ENCODE measurements at regions not wholly inside any gene's neighbourhood (a gene's known extent, or its start where the extent isn't known, plus 50 kb on each side); places are given as distances from the start of the nearest gene placed in this dataset.

DNA sequence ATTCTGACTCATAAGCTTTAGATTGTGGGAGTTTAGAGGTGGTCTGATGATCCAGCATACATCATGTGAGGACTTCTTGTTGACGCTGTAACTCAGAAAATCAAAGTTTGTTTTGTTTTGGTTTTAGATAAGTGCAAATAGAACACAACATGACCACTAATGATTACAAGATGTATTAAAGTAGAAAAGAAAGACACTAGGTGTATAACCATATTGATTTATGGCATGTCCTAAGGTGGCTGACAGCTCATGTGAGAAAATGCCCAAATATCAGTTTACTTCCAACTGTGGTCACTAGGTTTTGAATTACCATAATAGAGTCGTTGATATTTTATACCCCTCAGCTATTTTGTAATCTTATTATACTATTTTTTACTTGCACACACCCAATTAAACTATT, 1131.4 kb upstream of the PHF14 start:
- TF ChIP-seq, protein P1, sequence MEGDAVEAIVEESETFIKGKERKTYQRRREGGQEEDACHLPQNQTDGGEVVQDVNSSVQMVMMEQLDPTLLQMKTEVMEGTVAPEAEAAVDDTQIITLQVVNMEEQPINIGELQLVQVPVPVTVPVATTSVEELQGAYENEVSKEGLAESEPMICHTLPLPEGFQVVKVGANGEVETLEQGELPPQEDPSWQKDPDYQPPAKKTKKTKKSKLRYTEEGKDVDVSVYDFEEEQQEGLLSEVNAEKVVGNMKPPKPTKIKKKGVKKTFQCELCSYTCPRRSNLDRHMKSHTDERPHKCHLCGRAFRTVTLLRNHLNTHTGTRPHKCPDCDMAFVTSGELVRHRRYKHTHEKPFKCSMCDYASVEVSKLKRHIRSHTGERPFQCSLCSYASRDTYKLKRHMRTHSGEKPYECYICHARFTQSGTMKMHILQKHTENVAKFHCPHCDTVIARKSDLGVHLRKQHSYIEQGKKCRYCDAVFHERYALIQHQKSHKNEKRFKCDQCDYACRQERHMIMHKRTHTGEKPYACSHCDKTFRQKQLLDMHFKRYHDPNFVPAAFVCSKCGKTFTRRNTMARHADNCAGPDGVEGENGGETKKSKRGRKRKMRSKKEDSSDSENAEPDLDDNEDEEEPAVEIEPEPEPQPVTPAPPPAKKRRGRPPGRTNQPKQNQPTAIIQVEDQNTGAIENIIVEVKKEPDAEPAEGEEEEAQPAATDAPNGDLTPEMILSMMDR (IDR thresholded peaks at IDR 0.05): no peak
- no peak for TF ChIP-seq ZFX (IDR thresholded peaks at IDR 0.05; ENCODE audit: borderline replicate concordance)
